Activated CD4-positive, alpha-beta T cell treated with anti-CD3 and anti-CD28 coated beads for 1 hour (primary cell): ENCODE measurements at regions not wholly inside any gene's neighbourhood (a gene's known extent, or its start where the extent isn't known, plus 50 kb on each side); places are given as distances from the start of the nearest gene placed in this dataset.

Source experiments
- DNase-seq: peaks from one replicate; pipeline ENCODE4 v3.0.0-alpha.2; 2020

GRCh38 chr3:118408431-118408830, 626.2 kb downstream of the IGSF11 start:
- DNase-seq: no peak

- DNase-seq: no peak
Observed at GRCh38 chr3:118412503-118412902, 622.1 kb downstream of the IGSF11 start.

GRCh38 chr3:118425272-118425837, 609.3 kb downstream of the IGSF11 start:
- DNase-seq: no peak

GRCh38 chr3:118433825-118434224, 600.8 kb downstream of the IGSF11 start:
- no peak for DNase-seq

GRCh38 chr3:118435851-118436350, 598.7 kb downstream of the IGSF11 start:
- DNase-seq: no peak

GRCh38 chr3:118436697-118437262, 597.9 kb downstream of the IGSF11 start:
- no peak for DNase-seq

- no peak for DNase-seq
Observed at GRCh38 chr3:118445036-118445435, 589.6 kb downstream of the IGSF11 start.

- no peak for DNase-seq
Observed at GRCh38 chr3:118447339-118447738, 587.3 kb downstream of the IGSF11 start.

GRCh38 chr3:118466795-118467330, 567.8 kb downstream of the IGSF11 start:
- no peak for DNase-seq

GRCh38 chr3:118468801-118469200, 565.8 kb downstream of the IGSF11 start:
- DNase-seq: no peak

- DNase-seq: no peak
Observed at GRCh38 chr3:118472586-118472985, 562.1 kb downstream of the IGSF11 start.

- no peak for DNase-seq
Observed at GRCh38 chr3:118473343-118473742, 561.3 kb downstream of the IGSF11 start.

GRCh38 chr3:118476885-118477618, 557.6 kb downstream of the IGSF11 start:
- DNase-seq: no peak

GRCh38 chr3:118477768-118478167, 556.9 kb downstream of the IGSF11 start:
- DNase-seq: no peak

GRCh38 chr3:118478706-118479276, 555.9 kb downstream of the IGSF11 start:
- DNase-seq: no peak

GRCh38 chr3:118479376-118479775, 555.3 kb downstream of the IGSF11 start:
- no peak for DNase-seq

GRCh38 chr3:118480101-118480860, 554.4 kb downstream of the IGSF11 start:
- DNase-seq: no peak

- DNase-seq: no peak
Observed at GRCh38 chr3:118485693-118486092, 549.0 kb downstream of the IGSF11 start.

- DNase-seq: no peak
Observed at GRCh38 chr3:118487734-118488133, 546.9 kb downstream of the IGSF11 start.

- no peak for DNase-seq
Observed at GRCh38 chr3:118488732-118489131, 545.9 kb downstream of the IGSF11 start.

- no peak for DNase-seq
Observed at GRCh38 chr3:118495206-118495605, 539.4 kb downstream of the IGSF11 start.

GRCh38 chr3:118497274-118497673, 537.4 kb downstream of the IGSF11 start:
- DNase-seq: no peak

GRCh38 chr3:118501152-118501551, 533.5 kb downstream of the IGSF11 start:
- no peak for DNase-seq
